ENCODE measurements at regions not wholly inside any gene's neighbourhood (a gene's known extent, or its start where the extent isn't known, plus 50 kb on each side); places are given as distances from the start of the nearest gene placed in this dataset.

DNA sequence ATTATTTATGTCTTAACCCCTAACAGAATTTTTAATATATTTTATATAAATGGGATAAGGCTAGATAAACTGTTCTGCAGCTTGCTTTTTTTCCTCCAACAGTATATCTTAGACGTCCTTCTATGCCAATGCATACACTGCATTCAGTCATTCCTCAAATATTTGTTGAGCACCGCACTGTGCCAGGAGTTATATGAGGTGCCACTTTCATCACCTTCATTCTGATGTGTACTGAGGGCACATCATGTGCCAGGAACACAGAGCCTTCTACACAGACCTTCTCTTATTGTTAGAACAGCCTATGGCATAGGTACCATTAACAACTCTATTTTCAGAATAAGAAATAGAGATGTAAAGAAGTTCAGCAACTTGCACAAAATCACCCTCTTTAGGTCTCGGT is 570.1 kb downstream of the CDK5RAP2 start:
- no peak for DNase-seq (ENCODE audit: low read depth)

- DNase-seq (ENCODE audit: low read depth): no peak
Observed at GRCh38 chr9:120001536-120001935, 578.4 kb downstream of the CDK5RAP2 start.

- DNase-seq (ENCODE audit: low read depth): no peak
Observed at GRCh38 chr9:119998614-119999013, 581.4 kb downstream of the CDK5RAP2 start.

GRCh38 chr9:119991797-119992196 is 588.2 kb downstream of the CDK5RAP2 start:
- DNase-seq (ENCODE audit: low read depth): no peak

DNA sequence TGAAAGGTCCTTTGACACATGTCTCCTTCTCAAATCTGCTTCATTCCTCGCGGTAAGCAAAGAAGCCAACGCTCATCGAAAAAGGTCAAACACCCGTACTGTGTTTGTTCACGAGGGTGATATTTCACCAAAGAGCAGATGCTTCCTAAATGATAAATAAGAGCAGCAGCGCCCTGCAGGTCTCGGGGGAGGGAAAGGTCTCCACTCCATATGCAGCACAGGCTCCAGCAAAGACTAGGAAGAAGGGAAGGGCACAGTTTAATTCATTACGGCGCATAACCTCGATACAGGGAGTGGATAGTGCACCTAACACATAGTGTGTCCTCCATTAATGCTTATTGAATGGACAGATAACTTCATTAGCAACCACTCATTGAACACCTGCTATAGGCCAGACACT is 593.3 kb downstream of the CDK5RAP2 start:
- DNase-seq (ENCODE audit: low read depth): no peak

DNA sequence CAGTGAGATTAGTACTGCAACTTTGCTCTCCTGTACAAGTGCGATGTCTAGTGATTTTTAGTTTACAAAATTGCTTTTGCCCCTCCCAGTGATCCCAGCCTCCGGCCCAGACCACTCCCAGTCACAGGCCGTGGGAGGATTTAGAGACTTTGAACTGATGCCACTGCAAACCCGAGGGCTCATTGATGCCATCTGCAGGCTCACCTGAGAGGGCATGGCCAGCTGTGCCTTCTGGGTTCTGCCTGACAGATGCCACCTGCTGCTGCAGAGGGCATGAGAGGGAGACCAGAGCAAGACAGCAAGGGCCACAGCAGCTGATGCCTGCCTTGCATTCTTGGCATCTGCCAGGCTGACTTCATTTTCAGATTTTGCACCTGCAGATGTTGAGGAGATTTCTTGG is 593.8 kb downstream of the CDK5RAP2 start:
- no peak for DNase-seq (ENCODE audit: low read depth)

DNA sequence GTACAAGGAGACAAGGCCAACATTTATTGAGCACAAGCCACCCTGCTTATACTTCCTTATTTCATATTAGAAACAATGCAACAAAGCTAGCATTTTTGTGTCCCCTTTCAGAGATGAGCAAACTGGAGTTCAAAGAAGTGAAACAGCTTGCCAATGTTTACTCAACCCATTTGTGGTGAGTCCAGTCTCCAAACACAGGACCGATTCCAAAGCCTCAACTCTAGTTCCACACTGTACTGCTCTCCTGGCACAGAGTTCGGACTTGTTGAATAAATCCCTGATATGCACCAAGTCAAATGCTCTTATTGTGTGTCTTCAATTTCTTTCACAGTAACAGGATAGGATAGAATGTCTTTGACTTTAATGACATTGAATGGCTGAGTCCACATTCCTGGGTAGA is 604.8 kb upstream of the BRINP1 start:
- no peak for DNase-seq (ENCODE audit: low read depth)

- DNase-seq (ENCODE audit: low read depth): peak; percentile 74
Observed at GRCh38 chr9:119968836-119969707, 599.8 kb upstream of the BRINP1 start.

- DNase-seq (ENCODE audit: low read depth): no peak
Observed at GRCh38 chr9:119967867-119968535, 598.8 kb upstream of the BRINP1 start.

- DNase-seq (ENCODE audit: low read depth): peak; percentile 97
Observed at GRCh38 chr9:119963798-119964372, 594.6 kb upstream of the BRINP1 start.

- DNase-seq (ENCODE audit: low read depth): peak; percentile 56
Observed at GRCh38 chr9:119963258-119963797, 594.1 kb upstream of the BRINP1 start.

- DNase-seq (ENCODE audit: low read depth): no peak
Observed at GRCh38 chr9:119961774-119962424, 592.7 kb upstream of the BRINP1 start.

DNA sequence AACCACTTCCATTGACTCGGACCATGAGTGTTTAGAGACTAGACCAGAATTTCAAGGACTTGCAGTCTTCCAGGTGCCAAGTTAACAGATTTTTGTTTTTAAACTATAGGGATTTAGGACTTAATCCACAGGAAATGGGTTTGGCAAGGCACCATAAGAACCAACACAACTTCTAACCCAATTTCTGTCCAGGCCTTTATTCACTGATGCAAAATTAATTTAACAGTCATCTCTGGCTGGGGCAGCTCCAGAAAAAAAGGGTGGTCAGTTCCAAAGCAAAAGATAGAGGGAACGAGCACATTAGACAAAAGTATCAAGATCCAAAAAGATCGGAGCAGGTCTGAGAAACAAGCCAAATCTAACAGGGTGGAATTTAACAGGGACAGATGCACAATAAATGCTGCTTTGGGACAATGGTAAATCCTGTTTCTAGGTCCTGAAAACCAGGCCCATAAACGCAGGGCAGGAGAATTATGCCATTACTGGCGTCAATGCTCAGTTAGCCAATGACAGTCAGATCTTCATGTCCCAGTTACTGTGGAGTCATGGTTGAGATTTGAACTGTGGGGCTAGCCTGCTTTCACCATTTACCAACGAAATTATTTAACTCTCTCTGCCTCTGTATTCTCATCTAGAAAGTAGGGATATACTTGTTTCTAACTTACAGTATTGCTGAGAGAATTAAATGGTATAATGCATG is 590.8 kb upstream of the BRINP1 start:
- DNase-seq (ENCODE audit: low read depth): peak; percentile 84

- DNase-seq (ENCODE audit: low read depth): no peak
Observed at GRCh38 chr9:119956111-119956510, 586.9 kb upstream of the BRINP1 start.

DNA sequence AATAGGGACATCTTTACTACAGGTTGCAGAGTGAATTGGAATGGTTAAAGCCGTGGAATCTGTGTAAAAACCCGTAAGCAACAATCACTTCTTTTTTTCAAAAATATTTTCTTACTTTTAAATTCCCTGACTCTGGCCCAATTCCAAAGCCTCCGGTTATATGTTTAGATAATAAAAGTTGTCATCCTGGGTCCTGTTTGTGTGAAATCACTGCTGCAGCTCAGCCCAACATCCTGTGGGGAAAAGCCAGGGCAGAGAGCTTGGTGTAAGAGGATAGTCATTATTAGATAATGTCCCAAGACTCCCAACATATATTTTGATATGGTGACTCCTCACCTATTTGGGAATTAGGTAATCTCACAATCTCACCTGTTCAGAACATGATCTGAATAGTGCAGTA is 586.0 kb upstream of the BRINP1 start:
- peak; percentile 60 for DNase-seq (ENCODE audit: low read depth)

- DNase-seq (ENCODE audit: low read depth): no peak
Observed at GRCh38 chr9:119951591-119951990, 582.4 kb upstream of the BRINP1 start.

GRCh38 chr9:119951090-119951489 is 581.9 kb upstream of the BRINP1 start:
- peak; percentile 67 for DNase-seq (ENCODE audit: low read depth)

GRCh38 chr9:119945686-119946085 is 576.5 kb upstream of the BRINP1 start:
- no peak for DNase-seq (ENCODE audit: low read depth)

GRCh38 chr9:119941091-119941490 is 571.9 kb upstream of the BRINP1 start:
- DNase-seq (ENCODE audit: low read depth): no peak

GRCh38 chr9:119938871-119939270 is 569.6 kb upstream of the BRINP1 start:
- DNase-seq (ENCODE audit: low read depth): peak; percentile 26

DNA sequence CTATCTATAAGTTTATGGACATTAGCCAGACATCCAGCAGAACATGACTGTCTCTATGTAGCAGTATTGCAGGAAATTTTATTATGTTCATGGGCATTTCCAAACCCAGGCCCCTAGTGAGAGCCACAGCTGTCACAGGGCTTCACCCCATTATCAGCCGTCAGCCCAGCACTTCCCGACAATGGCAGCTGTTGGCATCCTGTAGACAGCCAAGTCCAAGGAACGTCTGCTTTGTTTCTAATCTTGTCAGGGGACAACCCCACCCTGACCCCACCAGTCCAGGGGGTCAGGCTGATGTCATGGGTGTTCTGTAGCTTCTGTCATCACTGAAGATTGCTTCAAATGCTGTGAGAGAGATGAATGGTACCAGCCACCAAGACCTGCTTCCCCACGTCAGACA is 565.3 kb upstream of the BRINP1 start:
- no peak for DNase-seq (ENCODE audit: low read depth)
